PC-3 (cell line): ENCODE measurements at regions not wholly inside any gene's neighbourhood (a gene's known extent, or its start where the extent isn't known, plus 50 kb on each side); places are given as distances from the start of the nearest gene placed in this dataset.

Experiments used
- ATAC-seq: fragments of 200-7000 bp; cut with Tn5 transposase; 2 replicates; pipeline ENCODE4 v1.9.1; 2020; ENCODE audit warnings: mild to moderate bottlenecking, moderate library complexity
- BruUV-seq: library from RNA; stranded (reverse); fragments of 400-500 nt; replicated peaks from 2 replicates; lab custom pipeline; 2021; lab: Mats Ljungman, UMichigan
- CTCF ChIA-PET: fragments of 300-600 bp; sonication (Branson Sonifier 250); formaldehyde crosslinking; loops from one replicate; lab custom pipeline; 2022; ENCODE audit warnings: antibody characterized with exemption; lab: Charles Lee
- POLR2A ChIA-PET: fragments of 300-600 bp; sonication (Branson Sonifier 250); formaldehyde crosslinking; loops from one replicate; lab custom pipeline; 2022; ENCODE audit warnings: antibody characterized with exemption; ENCODE audit not compliant: unreplicated experiment; lab: Charles Lee
- DNase-seq: peaks from one replicate; pipeline ENCODE4 v3.0.0-alpha.2; 2015
- H2AFZ ChIP-seq: fragments of 300-600 bp; sonication (generic); 2 replicates; pipeline ENCODE4 v1.6.0; 2016; ENCODE audit warnings: antibody characterized with exemption, low read length
- H3F3A ChIP-seq: fragments of 300-600 bp; sonication (generic); one replicate; pipeline ENCODE4 v1.6.0; 2017; ENCODE audit warnings: antibody characterized with exemption, low read length, control low read depth, mild to moderate bottlenecking; ENCODE audit not compliant: unreplicated experiment
- H3K27ac ChIP-seq: fragments of 300-600 bp; sonication (generic); 2 replicates; pipeline ENCODE4 v1.5.1; 2016; ENCODE audit warnings: mild to moderate bottlenecking, low read length
- H3K27me3 ChIP-seq: fragments of 300-600 bp; sonication (generic); 2 replicates; pipeline ENCODE4 v1.6.1; 2016; ENCODE audit warnings: low read length, mixed read lengths
- H3K36me3 ChIP-seq: fragments of 300-600 bp; sonication (generic); 2 replicates; pipeline ENCODE4 v1.6.1; 2016; ENCODE audit warnings: low read depth, mixed run types, low read length, mixed read lengths
- H3K4me1 ChIP-seq: fragments of 300-600 bp; sonication (generic); 2 replicates; pipeline ENCODE4 v1.5.1; 2016; ENCODE audit warnings: low read length; ENCODE audit not compliant: insufficient read depth
- H3K4me2 ChIP-seq: fragments of 300-600 bp; sonication (generic); 2 replicates; pipeline ENCODE4 v1.6.0; 2016; ENCODE audit warnings: low read length
- H3K4me3 ChIP-seq: fragments of 300-600 bp; sonication (generic); 2 replicates; pipeline ENCODE4 v1.5.1; 2016; ENCODE audit warnings: mild to moderate bottlenecking, low read length, mixed read lengths
- H3K79me2 ChIP-seq: fragments of 300-600 bp; sonication (generic); 2 replicates; pipeline ENCODE4 v1.6.1; 2017; ENCODE audit warnings: low read length, mixed read lengths
- H3K9ac ChIP-seq: fragments of 300-600 bp; sonication (generic); 2 replicates; pipeline ENCODE4 v1.6.0; 2016; ENCODE audit warnings: mild to moderate bottlenecking, low read length
- H3K9me2 ChIP-seq: fragments of 300-600 bp; sonication (generic); replicated peaks from 2 replicates; pipeline ENCODE4 v1.6.1; 2016; ENCODE audit warnings: mixed run types, low read length, mixed read lengths
- H3K9me3 ChIP-seq: fragments of 300-600 bp; sonication (generic); 2 replicates; pipeline ENCODE4 v1.6.1; 2016; ENCODE audit warnings: low read length, mixed read lengths
- H4K20me1 ChIP-seq: fragments of 300-600 bp; sonication (generic); 2 replicates; pipeline ENCODE4 v1.6.1; 2016; ENCODE audit warnings: low read length, mixed read lengths
- EZH2 ChIP-seq: fragments of 300-600 bp; sonication (generic); IDR thresholded peaks from one replicate; pipeline ENCODE4 v1.6.1; 2017; ENCODE audit warnings: antibody characterized with exemption, mild to moderate bottlenecking, low read length; ENCODE audit not compliant: unreplicated experiment
- EZH2phosphoT487 ChIP-seq: fragments of 300-600 bp; sonication (generic); IDR thresholded peaks from 2 replicates; pipeline ENCODE4 v1.6.1; 2018; ENCODE audit warnings: mild to moderate bottlenecking, antibody characterized with exemption, low read length, borderline replicate concordance
- intact Hi-C: fragments of 100-400 bp; cut with micrococcal nuclease; formaldehyde crosslinking; loops from 2 replicates; pipeline ENCODE4 v1.9.0; 2023
- TF ChIP-seq, protein P1 (sequence below): fragments of 300-600 bp; sonication (generic); conservative IDR thresholded peaks from 2 replicates; pipeline ENCODE4 v1.5.1; 2017; ENCODE audit warnings: antibody characterized with exemption, low read depth, mild to moderate bottlenecking, low read length

DNA sequence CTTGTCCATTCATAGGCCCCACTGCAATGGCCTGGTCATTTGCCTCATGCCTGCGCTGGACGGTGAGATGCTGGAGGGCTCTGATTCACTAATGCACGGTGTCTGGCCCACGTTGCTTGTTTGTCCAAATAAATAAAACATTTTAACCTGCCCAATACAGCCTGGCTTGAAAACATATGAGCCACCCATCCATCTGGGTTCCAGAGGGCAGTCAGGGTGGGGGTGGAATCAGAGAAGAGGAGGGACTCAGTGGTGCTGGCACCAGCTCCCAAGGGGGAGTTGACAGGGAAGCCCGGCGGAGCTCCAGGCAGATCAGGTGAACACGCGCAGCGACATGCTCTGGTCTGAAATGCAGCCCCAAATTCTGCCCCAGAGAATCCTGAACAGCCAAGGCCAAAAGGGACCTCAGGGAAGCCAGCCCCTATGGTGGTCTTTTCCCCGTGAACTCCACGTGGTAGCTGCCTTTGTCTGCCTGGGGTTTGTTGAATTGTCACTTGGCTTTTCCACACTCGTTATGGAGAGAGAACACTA lies 265.2 kb downstream of the UACA start:
- POLR2A ChIA-PET = no interaction called here
- no peaks in the 10 kb centered on the region for H3K9me3 ChIP-seq

DNA sequence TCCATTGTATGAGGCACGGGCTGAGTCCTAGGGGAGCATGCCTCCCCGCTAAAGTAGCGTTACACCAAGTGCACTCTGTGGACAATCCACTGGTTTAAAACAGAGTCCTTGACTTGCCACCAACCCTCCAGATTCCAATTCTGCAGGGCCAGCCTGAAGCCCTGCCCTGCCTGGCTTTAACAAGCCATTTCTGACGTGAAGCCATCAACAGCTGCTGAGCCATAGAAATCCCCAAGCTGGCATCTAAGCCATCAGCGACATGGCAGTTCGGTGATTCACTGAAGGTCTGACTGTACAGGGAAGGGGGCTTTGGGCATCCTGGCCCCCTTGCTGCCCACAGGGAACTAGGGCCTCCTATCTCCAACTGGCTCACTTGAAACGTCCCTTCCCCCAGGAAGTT lies 265.7 kb downstream of the UACA start:
- Histone ChIP-seq H3K9me3 (no peaks in the 10 kb centered on the region), H3F3A (peaks cover 4% of the 10 kb centered on the region), H3K27ac (no peak overlapping the region), H3K79me2 (no peaks in the 10 kb centered on the region), H3K9me2 (no peaks in the 10 kb centered on the region), H3K36me3 (no peaks in the 10 kb centered on the region), H2AFZ (no peak overlapping the region), H3K9ac (no peak overlapping the region), H3K4me2 (no peak overlapping the region), H3K4me3 (no peak overlapping the region), H3K27me3 (no peaks in the 10 kb centered on the region), H3K4me1 (peaks cover 34% of the 10 kb centered on the region), H4K20me1 (no peaks in the 10 kb centered on the region)
- CTCF ChIA-PET = no interaction called here
- BruUV-seq = no TSS peak
- intact Hi-C loops = no loop called here
- POLR2A ChIA-PET = no interaction called here
- DNase-seq (no peak), ATAC-seq (no peak)
- TF ChIP-seq, protein P1, sequence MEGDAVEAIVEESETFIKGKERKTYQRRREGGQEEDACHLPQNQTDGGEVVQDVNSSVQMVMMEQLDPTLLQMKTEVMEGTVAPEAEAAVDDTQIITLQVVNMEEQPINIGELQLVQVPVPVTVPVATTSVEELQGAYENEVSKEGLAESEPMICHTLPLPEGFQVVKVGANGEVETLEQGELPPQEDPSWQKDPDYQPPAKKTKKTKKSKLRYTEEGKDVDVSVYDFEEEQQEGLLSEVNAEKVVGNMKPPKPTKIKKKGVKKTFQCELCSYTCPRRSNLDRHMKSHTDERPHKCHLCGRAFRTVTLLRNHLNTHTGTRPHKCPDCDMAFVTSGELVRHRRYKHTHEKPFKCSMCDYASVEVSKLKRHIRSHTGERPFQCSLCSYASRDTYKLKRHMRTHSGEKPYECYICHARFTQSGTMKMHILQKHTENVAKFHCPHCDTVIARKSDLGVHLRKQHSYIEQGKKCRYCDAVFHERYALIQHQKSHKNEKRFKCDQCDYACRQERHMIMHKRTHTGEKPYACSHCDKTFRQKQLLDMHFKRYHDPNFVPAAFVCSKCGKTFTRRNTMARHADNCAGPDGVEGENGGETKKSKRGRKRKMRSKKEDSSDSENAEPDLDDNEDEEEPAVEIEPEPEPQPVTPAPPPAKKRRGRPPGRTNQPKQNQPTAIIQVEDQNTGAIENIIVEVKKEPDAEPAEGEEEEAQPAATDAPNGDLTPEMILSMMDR = no peak
- no peak for TF ChIP-seq EZH2
- no peak for TF ChIP-seq EZH2phosphoT487

More for the DNA sequence above, 265.2 kb downstream of the UACA start:
- Histone ChIP-seq H3K36me3 (no peaks in the 10 kb centered on the region), H3K4me2 (no peak overlapping the region), H3K79me2 (no peaks in the 10 kb centered on the region), H2AFZ (no peak overlapping the region), H3K9me2 (no peaks in the 10 kb centered on the region), H3K4me3 (no peak overlapping the region), H3K4me1 (peaks cover 29% of the 10 kb centered on the region), H3K9ac (no peak overlapping the region), H3F3A (peaks cover 4% of the 10 kb centered on the region), H3K27ac (no peak overlapping the region), H4K20me1 (no peaks in the 10 kb centered on the region), H3K27me3 (no peaks in the 10 kb centered on the region)
- no TSS peak for BruUV-seq
- DNase-seq = no peak
- intact Hi-C loops = no loop called here
- CTCF ChIA-PET = no interaction called here
- no peak for ATAC-seq
- TF ChIP-seq EZH2phosphoT487 (no peak), EZH2 (no peak)
- TF ChIP-seq, protein P1 = no peak

DNA sequence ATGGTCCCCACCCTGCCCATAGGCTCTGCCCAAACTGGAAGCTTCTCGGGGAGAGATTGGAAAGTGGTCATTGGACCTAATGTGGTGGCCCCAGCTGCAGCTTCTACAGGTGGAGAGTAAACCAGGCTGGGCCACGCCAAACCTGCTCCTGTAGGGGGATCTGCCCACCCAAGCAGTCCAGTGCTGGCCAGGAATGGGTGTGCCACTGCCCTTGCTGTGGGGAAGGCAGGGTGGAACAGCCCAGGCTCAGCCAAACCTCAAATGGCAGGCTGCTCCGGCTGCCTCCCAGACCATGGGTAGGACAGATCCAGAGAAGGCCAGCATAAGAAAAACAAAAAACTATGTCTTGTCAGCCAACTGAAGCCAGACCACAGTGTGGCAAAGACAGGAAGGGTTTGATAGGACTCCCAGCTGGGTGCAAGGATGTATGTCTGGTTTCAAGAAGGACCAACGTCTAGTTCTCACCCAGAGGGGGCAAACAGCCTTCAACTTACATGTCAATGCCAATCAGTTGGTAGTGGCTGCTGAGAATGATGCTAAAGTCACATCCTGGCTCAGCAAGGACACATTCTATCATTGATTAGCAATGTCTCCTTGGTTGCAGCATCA lies 267.3 kb downstream of the UACA start:
- DNase-seq (no peak), ATAC-seq (no peak)
- CTCF ChIA-PET = no interaction called here
- Histone ChIP-seq H4K20me1 (no peaks in the 10 kb centered on the region), H3K9me3 (no peaks in the 10 kb centered on the region), H3K27ac (peak overlapping the region; percentile 92), H3K36me3 (no peaks in the 10 kb centered on the region), H3K4me3 (no peak overlapping the region), H2AFZ (no peak overlapping the region), H3K9ac (peak overlapping the region; percentile 70; the same call in 1 of the 2 replicates), H3F3A (peaks cover 4% of the 10 kb centered on the region), H3K4me2 (peak overlapping the region; percentile 77), H3K79me2 (no peaks in the 10 kb centered on the region), H3K4me1 (peaks cover 49% of the 10 kb centered on the region), H3K27me3 (no peaks in the 10 kb centered on the region), H3K9me2 (no peaks in the 10 kb centered on the region)
- POLR2A ChIA-PET = interaction anchor here (0.6 kb wide), 1 partner anchor 399 kb away, joined by 3 read pairs; no protein-coding TSS in a partner anchor
- BruUV-seq = no TSS peak
- intact Hi-C loops = no loop called here
- TF ChIP-seq, protein P1 = no peak
- no peak for TF ChIP-seq EZH2phosphoT487
- no peak for TF ChIP-seq EZH2
